NT2/D1 (cell line): ENCODE measurements at regions not wholly inside any gene's neighbourhood (a gene's known extent, or its start where the extent isn't known, plus 50 kb on each side); places are given as distances from the start of the nearest gene placed in this dataset.

Source experiments
- DNase-seq: peaks from one replicate; pipeline ENCODE4 v3.0.0-alpha.2; 2011; ENCODE audit warnings: low read depth, low spot score
- H3K27me3 ChIP-seq: 2 replicates; pipeline ENCODE4 v1.6.0; 2011; ENCODE audit warnings: mild to moderate bottlenecking; ENCODE audit not compliant: insufficient read length, insufficient read depth
- H3K36me3 ChIP-seq: 2 replicates; pipeline ENCODE4 v1.6.1; 2011; ENCODE audit warnings: mild to moderate bottlenecking, low read length, mixed read lengths; ENCODE audit not compliant: insufficient read depth, insufficient read length
- H3K4me1 ChIP-seq: 2 replicates; pipeline ENCODE4 v1.5.1; 2011; ENCODE audit not compliant: insufficient read depth, insufficient read length
- H3K4me3 ChIP-seq: 2 replicates; pipeline ENCODE4 v1.5.1; 2011; ENCODE audit warnings: low read depth; ENCODE audit not compliant: insufficient read length
- H3K9ac ChIP-seq: 2 replicates; pipeline ENCODE4 v1.6.0; 2011; ENCODE audit warnings: low read depth; ENCODE audit not compliant: insufficient read length
- H3K9me3 ChIP-seq: 2 replicates; pipeline ENCODE4 v1.5.1; 2011; ENCODE audit warnings: mild to moderate bottlenecking, low read length; ENCODE audit not compliant: insufficient read depth
- SUZ12 ChIP-seq: IDR thresholded peaks from 2 replicates; pipeline ENCODE4 v1.6.1; 2011; ENCODE audit not compliant: insufficient read length, insufficient read depth; ENCODE audit errors: extremely low read depth
- YY1 ChIP-seq: IDR thresholded peaks from 2 replicates; pipeline ENCODE4 v1.6.1; 2011; ENCODE audit not compliant: insufficient read length, insufficient read depth
- ZNF274 ChIP-seq: IDR thresholded peaks from 2 replicates; pipeline ENCODE4 v1.6.1; 2011; ENCODE audit warnings: mild to moderate bottlenecking, low read depth, low read length

- Histone ChIP-seq H3K9ac (no peak overlapping the region), H3K27me3 (no peaks in the 10 kb centered on the region), H3K36me3 (no peaks in the 10 kb centered on the region), H3K4me3 (no peak overlapping the region), H3K4me1 (no peaks in the 10 kb centered on the region), H3K9me3 (no peaks in the 10 kb centered on the region)
- DNase-seq: no peak
- TF ChIP-seq SUZ12 (no peak), ZNF274 (no peak), YY1 (no peak)
These were observed 1095.5 kb downstream of the PLA2G4A start for GRCh38 chr1:187924252-187924651.

DNA sequence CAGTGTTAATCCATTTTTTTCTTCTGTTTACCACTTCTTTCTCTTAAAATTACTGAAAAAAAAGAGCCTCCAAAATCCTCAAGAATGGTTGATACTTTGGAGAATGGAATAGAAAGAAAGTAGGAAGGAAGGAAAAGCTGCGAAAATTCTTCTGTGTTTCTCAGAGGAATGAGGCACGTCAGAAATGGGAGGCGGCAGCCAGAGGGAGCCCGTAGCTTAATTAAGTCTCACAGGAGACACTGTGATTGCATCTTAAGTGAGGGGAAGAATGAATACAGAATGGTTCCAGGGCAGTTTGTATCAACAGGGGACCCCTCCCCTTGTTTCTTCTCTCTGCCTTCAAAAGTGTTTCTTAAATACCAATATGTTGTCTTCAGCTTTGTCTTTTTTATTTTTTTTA lies 1099.5 kb downstream of the PLA2G4A start:
- Histone ChIP-seq H3K9ac (no peak overlapping the region), H3K27me3 (no peaks in the 10 kb centered on the region), H3K9me3 (no peaks in the 10 kb centered on the region), H3K4me3 (no peak overlapping the region), H3K4me1 (no peaks in the 10 kb centered on the region), H3K36me3 (no peaks in the 10 kb centered on the region)
- TF ChIP-seq SUZ12 (no peak), YY1 (no peak), ZNF274 (no peak)
- DNase-seq: peak; percentile 47

DNA sequence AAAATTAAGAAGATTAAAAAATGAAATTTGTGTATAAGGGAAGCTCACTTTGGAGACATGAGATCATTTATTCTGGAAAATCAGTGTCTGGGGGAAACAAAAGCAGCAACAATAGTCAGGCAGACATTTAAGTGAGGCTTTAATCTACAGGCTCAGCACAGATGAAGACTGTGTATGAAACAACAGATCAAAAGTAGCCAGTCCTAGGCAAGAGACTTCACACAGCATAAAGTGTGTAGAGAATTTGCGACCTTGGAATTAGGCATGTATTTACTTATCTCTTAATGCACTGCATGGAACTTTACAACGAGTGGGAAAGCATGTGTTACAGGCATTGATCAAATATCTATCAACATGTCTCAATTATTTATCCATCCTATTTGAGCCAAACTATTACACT lies 1099.9 kb downstream of the PLA2G4A start:
- Histone ChIP-seq H3K9ac (no peak overlapping the region), H3K36me3 (no peaks in the 10 kb centered on the region), H3K9me3 (no peaks in the 10 kb centered on the region), H3K4me1 (no peaks in the 10 kb centered on the region), H3K27me3 (no peaks in the 10 kb centered on the region), H3K4me3 (no peak overlapping the region)
- TF ChIP-seq SUZ12 (no peak), ZNF274 (no peak), YY1 (no peak)
- DNase-seq: no peak

DNA sequence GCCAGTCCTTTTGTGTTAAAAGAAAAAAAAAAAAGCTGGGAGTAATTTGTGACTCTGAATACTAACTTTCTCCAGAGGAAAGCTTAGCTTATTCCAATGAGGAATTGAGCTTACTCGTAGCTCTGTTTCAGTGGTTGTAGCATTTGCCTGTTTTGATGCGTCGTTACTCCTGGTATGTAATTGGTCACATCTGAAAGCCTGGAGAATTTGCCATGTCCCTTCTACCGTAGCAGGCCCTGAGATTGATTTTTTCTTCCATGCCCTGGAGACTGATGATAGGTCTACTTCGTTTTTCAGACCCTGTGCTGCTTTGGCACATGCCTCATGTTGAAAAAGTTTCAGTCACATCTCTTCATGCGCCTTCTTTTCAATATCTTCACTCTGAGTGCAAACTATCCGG lies 1103.0 kb downstream of the PLA2G4A start:
- DNase-seq: no peak
- H3K36me3 ChIP-seq: no peaks in the 10 kb centered on the region
- TF ChIP-seq YY1 (no peak), SUZ12 (no peak), ZNF274 (no peak)
- no peaks in the 10 kb centered on the region for H3K4me1 ChIP-seq
- H3K9me3 ChIP-seq: no peaks in the 10 kb centered on the region
- H3K27me3 ChIP-seq: no peaks in the 10 kb centered on the region
- no peak overlapping the region for H3K4me3 ChIP-seq
- H3K9ac ChIP-seq: no peak overlapping the region

DNA sequence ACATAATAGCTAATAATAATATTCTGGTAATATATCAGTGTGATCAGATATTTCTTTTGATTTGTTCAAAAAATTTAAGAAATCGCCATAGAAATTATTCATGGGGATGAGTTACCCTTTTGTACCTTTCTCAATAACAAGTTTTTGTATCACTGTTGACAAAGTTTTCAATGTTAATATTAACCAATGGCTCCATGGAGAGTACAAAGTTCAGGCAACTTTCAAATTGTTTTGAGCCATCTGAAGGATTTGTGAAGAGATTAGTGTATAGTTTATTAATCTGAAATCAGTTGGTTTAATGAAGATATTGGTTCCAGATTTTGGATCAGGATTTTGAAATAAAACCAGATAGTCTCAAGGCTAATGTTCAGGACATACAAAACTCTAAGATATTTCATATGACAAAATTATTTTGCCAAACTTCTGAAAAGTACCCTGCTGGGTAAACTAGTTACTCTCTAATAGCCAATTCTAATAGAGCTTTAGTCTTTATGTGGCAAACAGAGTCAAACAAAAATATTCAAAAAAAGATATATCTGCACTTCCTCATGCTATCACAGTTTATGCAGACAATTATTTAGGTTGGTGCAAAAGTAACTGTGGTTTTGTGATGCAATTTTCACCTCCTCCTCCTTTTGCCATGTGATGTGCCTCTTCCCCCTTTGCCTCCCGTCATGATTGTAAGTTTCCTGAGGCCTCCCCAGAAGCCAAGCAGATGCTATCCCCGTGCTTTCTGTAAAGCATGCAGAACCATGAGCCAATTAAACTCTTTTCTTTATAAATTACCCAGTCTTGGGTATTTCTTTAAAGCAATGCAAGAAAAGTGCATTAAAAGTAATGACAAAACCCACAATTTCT lies 1105.0 kb downstream of the PLA2G4A start:
- H3K4me1 ChIP-seq: no peaks in the 10 kb centered on the region
- no peaks in the 10 kb centered on the region for H3K9me3 ChIP-seq
- H3K9ac ChIP-seq: no peak overlapping the region
- no peaks in the 10 kb centered on the region for H3K36me3 ChIP-seq
- no peak overlapping the region for H3K4me3 ChIP-seq
- DNase-seq: no peak
- no peaks in the 10 kb centered on the region for H3K27me3 ChIP-seq
- TF ChIP-seq ZNF274: no peak
- TF ChIP-seq YY1: no peak
- no peak for TF ChIP-seq SUZ12

DNA sequence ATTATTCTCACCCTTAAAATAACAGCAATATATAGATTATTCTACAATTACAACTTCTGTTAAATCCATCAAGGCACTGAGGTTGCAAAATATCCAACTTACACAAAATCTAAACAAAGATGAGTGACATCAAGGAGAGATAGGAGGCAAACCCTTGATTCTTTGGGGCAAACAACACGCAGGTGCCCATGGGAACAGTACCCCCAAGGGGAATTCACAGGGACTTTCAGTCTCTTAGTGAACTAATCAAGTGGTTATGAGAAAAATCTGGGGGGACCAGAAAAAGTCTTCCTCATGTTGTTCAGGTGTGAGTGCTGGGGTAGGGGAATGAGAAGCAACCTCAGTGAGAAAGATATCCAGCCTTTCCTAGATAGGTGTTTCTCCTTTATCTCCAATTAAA lies 1107.9 kb downstream of the PLA2G4A start:
- Histone ChIP-seq H3K36me3 (no peaks in the 10 kb centered on the region), H3K9ac (no peak overlapping the region), H3K27me3 (no peaks in the 10 kb centered on the region), H3K4me1 (no peaks in the 10 kb centered on the region), H3K9me3 (no peaks in the 10 kb centered on the region), H3K4me3 (no peak overlapping the region)
- no peak for TF ChIP-seq ZNF274
- TF ChIP-seq SUZ12: no peak
- TF ChIP-seq YY1: no peak
- no peak for DNase-seq

- no peaks in the 10 kb centered on the region for H3K27me3 ChIP-seq
- H3K36me3 ChIP-seq: no peaks in the 10 kb centered on the region
- TF ChIP-seq YY1 (no peak), SUZ12 (no peak), ZNF274 (no peak)
- H3K4me3 ChIP-seq: no peak overlapping the region
- no peak overlapping the region for H3K9ac ChIP-seq
- H3K9me3 ChIP-seq: no peaks in the 10 kb centered on the region
- no peaks in the 10 kb centered on the region for H3K4me1 ChIP-seq
- DNase-seq: no peak
These were observed 1109.3 kb downstream of the PLA2G4A start for GRCh38 chr1:187938092-187938491.

GRCh38 chr1:187942986-187943385 lies 1114.2 kb downstream of the PLA2G4A start:
- DNase-seq: no peak
- H3K9ac ChIP-seq: no peak overlapping the region
- H3K36me3 ChIP-seq: no peaks in the 10 kb centered on the region
- no peaks in the 10 kb centered on the region for H3K9me3 ChIP-seq
- TF ChIP-seq ZNF274: no peak
- TF ChIP-seq SUZ12: no peak
- no peak for TF ChIP-seq YY1
- H3K27me3 ChIP-seq: no peaks in the 10 kb centered on the region
- H3K4me1 ChIP-seq: no peaks in the 10 kb centered on the region
- H3K4me3 ChIP-seq: no peak overlapping the region
